NB4 (cell line): ENCODE measurements at regions not wholly inside any gene's neighbourhood (a gene's known extent, or its start where the extent isn't known, plus 50 kb on each side); places are given as distances from the start of the nearest gene placed in this dataset.

Experiments
- DNase-seq: peaks from one replicate; pipeline ENCODE4 v3.0.0; 2010; ENCODE audit warnings: low read depth
- H3K4me3 ChIP-seq: one replicate; pipeline ENCODE4 v1.5.1; 2011; ENCODE audit warnings: mild to moderate bottlenecking, low read depth, low read length, moderate library complexity
- CTCF ChIP-seq: IDR thresholded peaks from one replicate; pipeline ENCODE4 v1.5.1; 2012; ENCODE audit warnings: low read depth, low read length
- MAX ChIP-seq: IDR thresholded peaks from 2 replicates; pipeline ENCODE4 v1.6.1; 2011; ENCODE audit warnings: low read depth, low read length
- MYC ChIP-seq: IDR thresholded peaks from 2 replicates; pipeline ENCODE4 v1.6.1; 2011; ENCODE audit warnings: low read depth, low read length
- POLR2A ChIP-seq: IDR thresholded peaks from 2 replicates; pipeline ENCODE4 v1.6.1; 2011; ENCODE audit warnings: mild to moderate bottlenecking; ENCODE audit not compliant: insufficient read length; ENCODE audit errors: extremely low read depth

GRCh38 chr10:76736815-76737618 is 900.6 kb downstream of the KCNMA1 start:
- no peak for DNase-seq
- no peak overlapping the region for H3K4me3 ChIP-seq
- no peak for TF ChIP-seq MYC
- TF ChIP-seq CTCF: no peak
- TF ChIP-seq MAX: no peak
- no peak for TF ChIP-seq POLR2A

- H3K4me3 ChIP-seq: no peak overlapping the region
- DNase-seq: no peak
- TF ChIP-seq CTCF (no peak), MYC (no peak), MAX (no peak), POLR2A (no peak)
These were observed 901.2 kb downstream of the KCNMA1 start for GRCh38 chr10:76736392-76736791.

- TF ChIP-seq MYC: no peak
- no peak for TF ChIP-seq CTCF
- TF ChIP-seq POLR2A: no peak
- TF ChIP-seq MAX: no peak
- H3K4me3 ChIP-seq: no peak overlapping the region
- no peak for DNase-seq
These were observed 901.7 kb downstream of the KCNMA1 start for GRCh38 chr10:76735866-76736265.

GRCh38 chr10:76733441-76733936 is 904.1 kb downstream of the KCNMA1 start:
- TF ChIP-seq CTCF (no peak), MYC (no peak), POLR2A (no peak), MAX (no peak)
- no peak overlapping the region for H3K4me3 ChIP-seq
- no peak for DNase-seq

- TF ChIP-seq MYC (no peak), POLR2A (no peak), MAX (no peak), CTCF (no peak)
- no peak for DNase-seq
- no peak overlapping the region for H3K4me3 ChIP-seq
These were observed 905.3 kb downstream of the KCNMA1 start for GRCh38 chr10:76732306-76732705.
